ENCODE measurements at regions not wholly inside any gene's neighbourhood (a gene's known extent, or its start where the extent isn't known, plus 50 kb on each side); places are given as distances from the start of the nearest gene placed in this dataset.

GRCh38 chr18:6623278-6623677 lies 106.2 kb upstream of the ARHGAP28 start:
- Mint-ChIP-seq H3K27ac (no peak overlapping the region), H3K4me1 (no peaks in the 10 kb centered on the region), H3K36me3 (ENCODE audit: low read depth) (no peaks in the 10 kb centered on the region), H3K9me3 (ENCODE audit: low read depth) (peaks cover 7% of the 10 kb centered on the region), H3K27me3 (no peaks in the 10 kb centered on the region), H3K4me3 (no peak overlapping the region)
- ATAC-seq (no peak), DNase-seq (no peak)
- ChIA-PET CTCF (no interaction called here), POLR2A (no interaction called here)
- intact Hi-C loops (cut with DNase I, micrococcal nuclease): no loop called here

GRCh38 chr18:6624271-6624660 lies 105.2 kb upstream of the ARHGAP28 start:
- Mint-ChIP-seq H3K4me1 (no peaks in the 10 kb centered on the region), H3K4me3 (no peak overlapping the region), H3K27ac (no peak overlapping the region), H3K36me3 (ENCODE audit: low read depth) (no peaks in the 10 kb centered on the region), H3K27me3 (no peaks in the 10 kb centered on the region), H3K9me3 (ENCODE audit: low read depth) (no peaks in the 10 kb centered on the region)
- intact Hi-C loops (cut with DNase I, micrococcal nuclease): no loop called here
- ChIA-PET POLR2A (no interaction called here), CTCF (no interaction called here)
- DNase-seq (no peak), ATAC-seq (no peak)

GRCh38 chr18:6624661-6625311 lies 104.7 kb upstream of the ARHGAP28 start:
- no peak overlapping the region for H3K27ac Mint-ChIP-seq
- no peak overlapping the region for H3K4me3 Mint-ChIP-seq
- H3K36me3 Mint-ChIP-seq (ENCODE audit: low read depth): no peaks in the 10 kb centered on the region
- H3K4me1 Mint-ChIP-seq: no peaks in the 10 kb centered on the region
- H3K27me3 Mint-ChIP-seq: no peaks in the 10 kb centered on the region
- DNase-seq: no peak
- intact Hi-C loops (cut with DNase I, micrococcal nuclease): no loop called here
- CTCF ChIA-PET: no interaction called here
- no peaks in the 10 kb centered on the region for H3K9me3 Mint-ChIP-seq (ENCODE audit: low read depth)
- POLR2A ChIA-PET: interaction anchor here (0.6 kb wide), 1 partner anchor 724 kb away, joined by 4 read pairs; no protein-coding TSS in a partner anchor
- no peak for ATAC-seq

- H3K4me3 Mint-ChIP-seq: no peak overlapping the region
- no peaks in the 10 kb centered on the region for H3K4me1 Mint-ChIP-seq
- no peaks in the 10 kb centered on the region for H3K36me3 Mint-ChIP-seq (ENCODE audit: low read depth)
- no peak for DNase-seq
- ATAC-seq: no peak
- CTCF ChIA-PET: no interaction called here
- H3K27me3 Mint-ChIP-seq: no peaks in the 10 kb centered on the region
- H3K27ac Mint-ChIP-seq: no peak overlapping the region
- no peaks in the 10 kb centered on the region for H3K9me3 Mint-ChIP-seq (ENCODE audit: low read depth)
- intact Hi-C loops (cut with DNase I, micrococcal nuclease): no loop called here
- POLR2A ChIA-PET: interaction anchor here (0.6 kb wide), 1 partner anchor 723 kb away, joined by 4 read pairs; no protein-coding TSS in a partner anchor
These were observed 104.0 kb upstream of the ARHGAP28 start for GRCh38 chr18:6625481-6625880.

GRCh38 chr18:6626457-6626856 lies 103.1 kb upstream of the ARHGAP28 start:
- Mint-ChIP-seq H3K4me1 (no peaks in the 10 kb centered on the region), H3K27ac (no peak overlapping the region), H3K4me3 (no peak overlapping the region), H3K9me3 (ENCODE audit: low read depth) (no peaks in the 10 kb centered on the region), H3K27me3 (no peaks in the 10 kb centered on the region), H3K36me3 (ENCODE audit: low read depth) (no peaks in the 10 kb centered on the region)
- DNase-seq (no peak), ATAC-seq (no peak)
- CTCF ChIA-PET: no interaction called here
- intact Hi-C loops (cut with DNase I, micrococcal nuclease): no loop called here
- POLR2A ChIA-PET: no interaction called here

- no peak for DNase-seq
- no peaks in the 10 kb centered on the region for H3K36me3 Mint-ChIP-seq (ENCODE audit: low read depth)
These were observed 101.9 kb upstream of the ARHGAP28 start for GRCh38 chr18:6627645-6628044.

GRCh38 chr18:6628187-6628586 lies 101.3 kb upstream of the ARHGAP28 start:
- ATAC-seq: no peak

More at GRCh38 chr18:6627645-6628044, 101.9 kb upstream of the ARHGAP28 start:
- no peak for ATAC-seq
- no peaks in the 10 kb centered on the region for H3K9me3 Mint-ChIP-seq (ENCODE audit: low read depth)
- no peaks in the 10 kb centered on the region for H3K27me3 Mint-ChIP-seq
- intact Hi-C loops (cut with DNase I, micrococcal nuclease): no loop called here
- ChIA-PET CTCF (no interaction called here), POLR2A (no interaction called here)
- no peak overlapping the region for H3K27ac Mint-ChIP-seq
- no peaks in the 10 kb centered on the region for H3K4me1 Mint-ChIP-seq
- no peak overlapping the region for H3K4me3 Mint-ChIP-seq

GRCh38 chr18:6629635-6630140 lies 99.8 kb upstream of the ARHGAP28 start:
- no peaks in the 10 kb centered on the region for H3K4me1 Mint-ChIP-seq
- no peak overlapping the region for H3K27ac Mint-ChIP-seq
- H3K36me3 Mint-ChIP-seq (ENCODE audit: low read depth): no peaks in the 10 kb centered on the region
- H3K9me3 Mint-ChIP-seq (ENCODE audit: low read depth): peaks cover 2% of the 10 kb centered on the region
- ATAC-seq: no peak
- DNase-seq: no peak
- no peak overlapping the region for H3K4me3 Mint-ChIP-seq
- H3K27me3 Mint-ChIP-seq: peaks cover 2% of the 10 kb centered on the region
- CTCF ChIA-PET: no interaction called here
- POLR2A ChIA-PET: no interaction called here
- intact Hi-C loops (cut with DNase I, micrococcal nuclease): no loop called here

More at GRCh38 chr18:6628187-6628586, 101.3 kb upstream of the ARHGAP28 start:
- Mint-ChIP-seq H3K27ac (no peak overlapping the region), H3K4me1 (no peaks in the 10 kb centered on the region), H3K9me3 (ENCODE audit: low read depth) (peaks cover 2% of the 10 kb centered on the region), H3K36me3 (ENCODE audit: low read depth) (no peaks in the 10 kb centered on the region), H3K27me3 (peaks cover 2% of the 10 kb centered on the region), H3K4me3 (no peak overlapping the region)
- ChIA-PET POLR2A (no interaction called here), CTCF (interaction anchor here (1.0 kb wide), 1 partner anchor 17 kb away, joined by 9 read pairs; no protein-coding TSS in a partner anchor)
- DNase-seq: no peak
- intact Hi-C loops (cut with DNase I, micrococcal nuclease): no loop called here

- intact Hi-C loops (cut with DNase I, micrococcal nuclease): no loop called here
- POLR2A ChIA-PET: no interaction called here
- CTCF ChIA-PET: no interaction called here
- Mint-ChIP-seq H3K9me3 (ENCODE audit: low read depth) (peaks cover 2% of the 10 kb centered on the region), H3K27ac (no peak overlapping the region), H3K36me3 (ENCODE audit: low read depth) (no peaks in the 10 kb centered on the region), H3K27me3 (peaks cover 2% of the 10 kb centered on the region), H3K4me3 (no peak overlapping the region), H3K4me1 (no peaks in the 10 kb centered on the region)
- DNase-seq (no peak), ATAC-seq (no peak)
These were observed 96.2 kb upstream of the ARHGAP28 start for GRCh38 chr18:6633310-6633709.

GRCh38 chr18:6636091-6636490 lies 93.4 kb upstream of the ARHGAP28 start:
- POLR2A ChIA-PET: no interaction called here
- intact Hi-C loops (cut with DNase I, micrococcal nuclease): no loop called here
- CTCF ChIA-PET: interaction anchor here (0.9 kb wide), 1 partner anchor 21 kb away, joined by 3 read pairs; no protein-coding TSS in a partner anchor
- H3K27ac Mint-ChIP-seq: no peak overlapping the region
- DNase-seq (no peak), ATAC-seq (no peak)
- H3K27me3 Mint-ChIP-seq: peaks cover 2% of the 10 kb centered on the region
- no peak overlapping the region for H3K4me3 Mint-ChIP-seq
- no peaks in the 10 kb centered on the region for H3K36me3 Mint-ChIP-seq (ENCODE audit: low read depth)
- H3K9me3 Mint-ChIP-seq (ENCODE audit: low read depth): peaks cover 2% of the 10 kb centered on the region
- no peaks in the 10 kb centered on the region for H3K4me1 Mint-ChIP-seq

GRCh38 chr18:6638447-6638846 lies 91.1 kb upstream of the ARHGAP28 start:
- ChIA-PET CTCF (no interaction called here), POLR2A (no interaction called here)
- Mint-ChIP-seq H3K4me3 (no peak overlapping the region), H3K9me3 (ENCODE audit: low read depth) (no peaks in the 10 kb centered on the region), H3K27me3 (no peaks in the 10 kb centered on the region), H3K4me1 (no peaks in the 10 kb centered on the region), H3K27ac (no peak overlapping the region), H3K36me3 (ENCODE audit: low read depth) (no peaks in the 10 kb centered on the region)
- DNase-seq (no peak), ATAC-seq (no peak)
- intact Hi-C loops (cut with DNase I, micrococcal nuclease): no loop called here

GRCh38 chr18:6639305-6639704 lies 90.2 kb upstream of the ARHGAP28 start:
- DNase-seq (no peak), ATAC-seq (no peak)
- H3K27ac Mint-ChIP-seq: no peak overlapping the region
- no peak overlapping the region for H3K4me3 Mint-ChIP-seq
- H3K4me1 Mint-ChIP-seq: no peaks in the 10 kb centered on the region
- intact Hi-C loops (cut with DNase I, micrococcal nuclease): no loop called here
- ChIA-PET POLR2A (no interaction called here), CTCF (no interaction called here)
- no peaks in the 10 kb centered on the region for H3K9me3 Mint-ChIP-seq (ENCODE audit: low read depth)
- H3K27me3 Mint-ChIP-seq: peaks cover 2% of the 10 kb centered on the region
- H3K36me3 Mint-ChIP-seq (ENCODE audit: low read depth): no peaks in the 10 kb centered on the region

Data from activated CD4-positive, alpha-beta T cell treated with anti-CD3 and anti-CD28 coated beads for 36 hours (primary cell).